Liver (tissue), 8 donors: ENCODE measurements at regions not wholly inside any gene's neighbourhood (a gene's known extent, or its start where the extent isn't known, plus 50 kb on each side); places are given as distances from the start of the nearest gene placed in this dataset.

Experiments
- DNase-seq: peaks from one replicate; pipeline ENCODE4 v3.0.0-alpha.2; 2017; ENCODE audit warnings: low spot score
- H3K27ac ChIP-seq, 2 donors: one replicate each; pipeline ENCODE4 v1.7.0; 2013; ENCODE audit warnings: inconsistent platforms in 2 of 2, low read length in 2 of 2, control low read depth in 1 of 2, low read depth in 1 of 2, mild to moderate bottlenecking in 1 of 2
- H3K27me3 ChIP-seq, 4 donors: one replicate each; pipeline versions ENCODE4 v1.6.1 to v1.7.0; 2013; ENCODE audit warnings: low read length in 3 of 4, inconsistent platforms in 1 of 4, mild to moderate bottlenecking in 1 of 4, moderate library complexity in 1 of 4; ENCODE audit not compliant: control insufficient read depth in 4 of 4, insufficient read depth in 4 of 4
- H3K36me3 ChIP-seq, 4 donors: one replicate each; pipeline versions ENCODE4 v1.6.1 to v1.7.0; 2013; ENCODE audit warnings: low read length in 3 of 4, mild to moderate bottlenecking in 3 of 4, low read depth in 1 of 4, moderate library complexity in 1 of 4; ENCODE audit not compliant: control insufficient read depth in 4 of 4, insufficient read depth in 3 of 4
- H3K4me1 ChIP-seq, 4 donors: one replicate each; pipeline versions ENCODE4 v1.6.1 to v1.7.0; 2013; ENCODE audit warnings: low read length in 3 of 4, mild to moderate bottlenecking in 3 of 4, moderate library complexity in 1 of 4; ENCODE audit not compliant: control insufficient read depth in 4 of 4, insufficient read depth in 4 of 4
- H3K4me3 ChIP-seq, 3 donors: one replicate each; pipeline versions ENCODE4 v1.6.1 to v1.7.0; 2013; ENCODE audit warnings: low read length in 3 of 3, control low read depth in 1 of 3, low read depth in 1 of 3, mild to moderate bottlenecking in 1 of 3
- H3K9ac ChIP-seq, 2 donors: one replicate each; pipeline ENCODE4 v1.7.0; 2013; ENCODE audit warnings: low read length in 2 of 2, mild to moderate bottlenecking in 2 of 2, moderate library complexity in 2 of 2, control low read depth in 1 of 2, low read depth in 1 of 2
- H3K9me3 ChIP-seq, 4 donors: one replicate each; pipeline versions ENCODE4 v1.6.1 to v1.7.0; 2013; ENCODE audit warnings: low read length in 3 of 4; ENCODE audit not compliant: control insufficient read depth in 4 of 4
- ATF3 ChIP-seq: IDR thresholded peaks from 2 replicates; pipeline ENCODE4 v1.6.1; 2016; ENCODE audit warnings: antibody characterized with exemption
- CTCF ChIP-seq: fragments of 150-350 bp; IDR thresholded peaks from 2 replicates; pipeline ENCODE4 v1.5.1; 2017; ENCODE audit warnings: improper control_type of control experiment, low read depth, low read length; ENCODE audit not compliant: missing input control
- EGR1 ChIP-seq, 2 donors: IDR thresholded peaks; 2 replicates each; pipeline ENCODE4 v1.6.1; 2016 to 2018; ENCODE audit warnings: antibody characterized with exemption in 2 of 2, low read depth in 2 of 2
- FOXA1 ChIP-seq: IDR thresholded peaks from 2 replicates; pipeline ENCODE4 v1.6.1; 2016; ENCODE audit warnings: antibody characterized with exemption
- FOXA2 ChIP-seq: IDR thresholded peaks from 2 replicates; pipeline ENCODE4 v1.6.1; 2016; ENCODE audit warnings: antibody characterized with exemption
- GABPA ChIP-seq, 2 donors: IDR thresholded peaks in 1 of 2; conservative IDR thresholded peaks in 1 of 2; 2 replicates each; pipeline ENCODE4 v1.6.1; 2016; ENCODE audit warnings: antibody characterized with exemption in 2 of 2, mild to moderate bottlenecking in 1 of 2, moderate library complexity in 1 of 2
- HNF4A ChIP-seq, 2 donors: conservative IDR thresholded peaks; 2 replicates each; pipeline ENCODE4 v1.6.1; 2016; ENCODE audit warnings: antibody characterized with exemption in 2 of 2, mild to moderate bottlenecking in 2 of 2
- HNF4G ChIP-seq: IDR thresholded peaks from 2 replicates; pipeline ENCODE4 v1.6.1; 2016; ENCODE audit warnings: antibody characterized with exemption
- JUND ChIP-seq, 2 donors: IDR thresholded peaks; 2 replicates each; pipeline ENCODE4 v1.6.1; 2016; ENCODE audit warnings: antibody characterized with exemption in 2 of 2
- MAX ChIP-seq: IDR thresholded peaks from 2 replicates; pipeline ENCODE4 v1.6.1; 2016; ENCODE audit warnings: antibody characterized with exemption
- NR2F2 ChIP-seq: IDR thresholded peaks from 2 replicates; pipeline ENCODE4 v1.6.1; 2016; ENCODE audit warnings: antibody characterized with exemption
- RAD21 ChIP-seq, 2 donors: IDR thresholded peaks; 2 replicates each; pipeline ENCODE4 v1.6.1; 2016; ENCODE audit warnings: antibody characterized with exemption in 2 of 2, mild to moderate bottlenecking in 2 of 2
- REST ChIP-seq: IDR thresholded peaks from 2 replicates; pipeline ENCODE4 v1.6.1; 2016; ENCODE audit warnings: antibody characterized with exemption, mild to moderate bottlenecking
- RXRA ChIP-seq, 2 donors: IDR thresholded peaks; 2 replicates each; pipeline ENCODE4 v1.6.1; 2017 to 2018; ENCODE audit warnings: antibody characterized with exemption in 2 of 2, mild to moderate bottlenecking in 1 of 2
- SP1 ChIP-seq: IDR thresholded peaks from 2 replicates; pipeline ENCODE4 v1.6.1; 2018; ENCODE audit warnings: antibody characterized with exemption, mild to moderate bottlenecking
- TAF1 ChIP-seq: conservative IDR thresholded peaks from 2 replicates; pipeline ENCODE4 v1.6.1; 2016; ENCODE audit warnings: antibody characterized with exemption, mild to moderate bottlenecking
- YY1 ChIP-seq: IDR thresholded peaks from 2 replicates; pipeline ENCODE4 v1.6.1; 2016; ENCODE audit warnings: antibody characterized with exemption, mild to moderate bottlenecking
- ZBTB33 ChIP-seq: IDR thresholded peaks from 2 replicates; pipeline ENCODE4 v1.6.1; 2016; ENCODE audit warnings: antibody characterized with exemption
- WGBS: extraction: QIAGEN DNeasy Blood & Tissue Kit; methylation state at CpG from one replicate; pipeline ENCODE4 v1.1.7; 2013; 5-methylcytosine and 5-hydroxymethylcytosine counted together
- donor health status: healthy.
- donor health status: healthy.
- donor health status: healthy.
- donor health status: healthy.
- donor health status: healthy.

GRCh38 chr6:63477422-63478040 lies 94.7 kb upstream of the LOC128125822 start (continued):
- TF ChIP-seq MAX (no peak), HNF4G (no peak)

- H3K36me3 ChIP-seq: no peaks in the 10 kb centered on the region
- H3K27ac ChIP-seq: no peak overlapping the region
- 80% methylated on average over 1 of the region's 1 CpG for WGBS
- no peak overlapping the region for H3K4me3 ChIP-seq
- peaks cover 1 to 20% (median 11%) of the 10 kb centered on the region in 4 donors for H3K4me1 ChIP-seq
- H3K9ac ChIP-seq: no peak overlapping the region
- DNase-seq: no peak
- H3K27me3 ChIP-seq: no peaks in the 10 kb centered on the region
- TF ChIP-seq RXRA (IDR thresholded peaks at IDR 0.05) (no peak), SP1 (no peak), FOXA2 (no peak), ZBTB33 (no peak), YY1 (no peak), EGR1 (IDR thresholded peaks at IDR 0.05; ENCODE audit: low read depth in 2 of 2) (no peak), MAX (no peak), JUND (IDR thresholded peaks at IDR 0.05) (no peak), HNF4A (conservative IDR thresholded peaks at IDR 0.05) (no peak), HNF4G (no peak)
- H3K9me3 ChIP-seq: no peaks in the 10 kb centered on the region
Measured at GRCh38 chr6:63478734-63479133, 93.5 kb upstream of the LOC128125822 start.

GRCh38 chr6:63486196-63486595 lies 86.1 kb upstream of the LOC128125822 start:
- Histone ChIP-seq H3K9me3 (no peaks in the 10 kb centered on the region), H3K9ac (no peak overlapping the region), H3K27ac (no peak overlapping the region), H3K27me3 (no peaks in the 10 kb centered on the region), H3K4me3 (no peak overlapping the region), H3K36me3 (no peaks in the 10 kb centered on the region), H3K4me1 (peaks cover 4 to 15% (median 10%) of the 10 kb centered on the region in 4 donors)
- 35% methylated on average over 2 of the region's 2 CpGs for WGBS
- no peak for TF ChIP-seq GABPA (IDR thresholded peaks at IDR 0.05 in 1 of 2, conservative IDR thresholded peaks at IDR 0.05 in 1 of 2)
- peak in 1 of 2 donors; percentile 31 for TF ChIP-seq RAD21 (IDR thresholded peaks at IDR 0.05)
- no peak for TF ChIP-seq YY1
- TF ChIP-seq HNF4G: no peak
- TF ChIP-seq EGR1 (IDR thresholded peaks at IDR 0.05; ENCODE audit: low read depth in 2 of 2): no peak
- no peak for TF ChIP-seq ZBTB33
- peak; percentile 33 to 53 for TF ChIP-seq HNF4A (conservative IDR thresholded peaks at IDR 0.05)
- no peak for TF ChIP-seq TAF1
- no peak for TF ChIP-seq CTCF
- TF ChIP-seq FOXA2: no peak
- TF ChIP-seq MAX: no peak
- no peak for TF ChIP-seq FOXA1
- no peak for TF ChIP-seq SP1
- peak in 1 of 2 donors; percentile 57 for TF ChIP-seq RXRA (IDR thresholded peaks at IDR 0.05)
- no peak for TF ChIP-seq NR2F2
- TF ChIP-seq ATF3: no peak
- no peak for TF ChIP-seq REST
- no peak for TF ChIP-seq JUND (IDR thresholded peaks at IDR 0.05)
- no peak for DNase-seq
